OCI-LY1 (cell line): ENCODE measurements at regions not wholly inside any gene's neighbourhood (a gene's known extent, or its start where the extent isn't known, plus 50 kb on each side); places are given as distances from the start of the nearest gene placed in this dataset.

Experiments
- H2AFZ ChIP-seq: fragments of 200-600 bp; sonication (generic), shearing (Covaris generic); 2 replicates; pipeline ENCODE4 v1.6.0; 2014; ENCODE audit warnings: antibody characterized with exemption, mild to moderate bottlenecking, low read length
- H3F3A ChIP-seq: fragments of 200-600 bp; sonication (generic), shearing (Covaris generic); 2 replicates; pipeline ENCODE4 v1.6.0; 2014; ENCODE audit warnings: mild to moderate bottlenecking, antibody characterized with exemption, low read length, moderate library complexity; ENCODE audit not compliant: insufficient read depth
- H3K27ac ChIP-seq: fragments of 200-600 bp; sonication (generic); 2 replicates; pipeline ENCODE4 v1.5.1; 2014; ENCODE audit warnings: low read length, mixed run types, mild to moderate bottlenecking, low read depth; ENCODE audit not compliant: poor library complexity, severe bottlenecking
- H3K27me3 ChIP-seq: fragments of 200-600 bp; sonication (generic); 2 replicates; pipeline ENCODE4 v1.6.0; 2014; ENCODE audit warnings: antibody characterized with exemption, mild to moderate bottlenecking, low read length, moderate library complexity; ENCODE audit not compliant: insufficient read depth
- H3K36me3 ChIP-seq: fragments of 200-600 bp; sonication (generic); 2 replicates; pipeline ENCODE4 v1.6.1; 2014; ENCODE audit warnings: mild to moderate bottlenecking, antibody characterized with exemption, low read length, moderate library complexity, mixed read lengths; ENCODE audit not compliant: insufficient read depth
- H3K4me1 ChIP-seq: fragments of 200-600 bp; sonication (generic); 2 replicates; pipeline ENCODE4 v1.5.1; 2014; ENCODE audit warnings: mild to moderate bottlenecking, low read length, moderate library complexity; ENCODE audit not compliant: insufficient read depth, severe bottlenecking
- H3K4me2 ChIP-seq: fragments of 200-600 bp; sonication (generic), shearing (Covaris generic); 2 replicates; pipeline ENCODE4 v1.6.1; 2014; ENCODE audit warnings: low read length
- H3K4me3 ChIP-seq: fragments of 200-600 bp; sonication (generic); 2 replicates; pipeline ENCODE4 v1.5.1; 2014; ENCODE audit warnings: low read length, low read depth, mild to moderate bottlenecking, mixed read lengths; ENCODE audit not compliant: poor library complexity, severe bottlenecking
- H3K79me2 ChIP-seq: fragments of 200-600 bp; shearing (Covaris generic); 2 replicates; pipeline ENCODE4 v1.6.1; 2016; ENCODE audit warnings: mixed run types, low read length, mixed read lengths; ENCODE audit not compliant: insufficient read depth
- H3K9ac ChIP-seq: fragments of 200-600 bp; sonication (generic), shearing (Covaris generic); 2 replicates; pipeline ENCODE4 v1.6.1; 2014; ENCODE audit warnings: mild to moderate bottlenecking, low read length, mixed read lengths
- H3K9me2 ChIP-seq: fragments of 200-600 bp; sonication (generic), shearing (Covaris generic); 2 replicates; pipeline ENCODE4 v1.6.1; 2014; ENCODE audit warnings: low read depth, mild to moderate bottlenecking, low read length, mixed read lengths
- H3K9me3 ChIP-seq: fragments of 200-600 bp; shearing (Covaris generic); 2 replicates; pipeline ENCODE4 v1.6.1; 2014; ENCODE audit warnings: low read length, mixed read lengths
- H4K20me1 ChIP-seq: fragments of 200-600 bp; sonication (generic), shearing (Covaris generic); 2 replicates; pipeline ENCODE4 v1.6.0; 2016; ENCODE audit warnings: mild to moderate bottlenecking, low read length; ENCODE audit not compliant: insufficient read depth
- CTCF ChIP-seq: fragments of 200-600 bp; sonication (generic), shearing (Covaris generic); IDR thresholded peaks from 2 replicates; pipeline ENCODE4 v1.5.1; 2017; ENCODE audit warnings: mild to moderate bottlenecking, antibody characterized with exemption, low read length, moderate library complexity, mixed read lengths
- EZH2 ChIP-seq: fragments of 200-600 bp; sonication (generic), shearing (Covaris generic); IDR thresholded peaks from 2 replicates; pipeline ENCODE4 v1.8.0; 2017; ENCODE audit warnings: borderline replicate concordance, mixed run types, mild to moderate bottlenecking, antibody characterized with exemption, low read length, moderate library complexity, mixed read lengths

- Histone ChIP-seq H3K4me3 (no peak overlapping the region), H3K36me3 (no peaks in the 10 kb centered on the region), H2AFZ (no peak overlapping the region), H3K9me3 (no peaks in the 10 kb centered on the region), H4K20me1 (no peaks in the 10 kb centered on the region), H3K27me3 (no peaks in the 10 kb centered on the region), H3K79me2 (no peaks in the 10 kb centered on the region), H3F3A (no peaks in the 10 kb centered on the region), H3K9me2 (no peaks in the 10 kb centered on the region), H3K27ac (no peak overlapping the region), H3K9ac (no peak overlapping the region), H3K4me1 (no peaks in the 10 kb centered on the region), H3K4me2 (no peak overlapping the region)
- TF ChIP-seq EZH2 (no peak), CTCF (no peak)
Measured at GRCh38 chr4:72899621-72900020, 169.9 kb downstream of the COX18 start.

GRCh38 chr4:72899214-72899613, 170.3 kb downstream of the COX18 start:
- Histone ChIP-seq H3F3A (no peaks in the 10 kb centered on the region), H4K20me1 (no peaks in the 10 kb centered on the region), H3K9me3 (no peaks in the 10 kb centered on the region), H3K4me3 (no peak overlapping the region), H3K79me2 (no peaks in the 10 kb centered on the region), H2AFZ (no peak overlapping the region), H3K36me3 (no peaks in the 10 kb centered on the region), H3K27ac (no peak overlapping the region), H3K9ac (no peak overlapping the region), H3K4me2 (no peak overlapping the region), H3K9me2 (no peaks in the 10 kb centered on the region), H3K4me1 (no peaks in the 10 kb centered on the region), H3K27me3 (no peaks in the 10 kb centered on the region)
- TF ChIP-seq CTCF (no peak), EZH2 (no peak)

- no peaks in the 10 kb centered on the region for H3K4me1 ChIP-seq
- no peaks in the 10 kb centered on the region for H3F3A ChIP-seq
- no peaks in the 10 kb centered on the region for H3K9me3 ChIP-seq
- H3K36me3 ChIP-seq = no peaks in the 10 kb centered on the region
- no peaks in the 10 kb centered on the region for H4K20me1 ChIP-seq
- H3K27me3 ChIP-seq = no peaks in the 10 kb centered on the region
- no peak overlapping the region for H3K27ac ChIP-seq
- no peak overlapping the region for H3K4me2 ChIP-seq
- H3K79me2 ChIP-seq = no peaks in the 10 kb centered on the region
- no peaks in the 10 kb centered on the region for H3K9me2 ChIP-seq
- H2AFZ ChIP-seq = no peak overlapping the region
- no peak overlapping the region for H3K9ac ChIP-seq
- no peak overlapping the region for H3K4me3 ChIP-seq
- no peak for TF ChIP-seq CTCF
- no peak for TF ChIP-seq EZH2
Measured at GRCh38 chr4:72896515-72896914, 173.0 kb downstream of the COX18 start.
